Keratinocyte (primary cell): ENCODE measurements at regions not wholly inside any gene's neighbourhood (a gene's known extent, or its start where the extent isn't known, plus 50 kb on each side); places are given as distances from the start of the nearest gene placed in this dataset.

Experiments
- EZH2 ChIP-seq: IDR thresholded peaks from one replicate; pipeline ENCODE4 v1.6.1; 2012; ENCODE audit warnings: inconsistent platforms, mild to moderate bottlenecking, low read length, moderate library complexity
- TF ChIP-seq, protein P1 (sequence below), 3 experiments: IDR thresholded peaks in 1 of 3; conservative IDR thresholded peaks in 1 of 3; optimal IDR thresholded peaks in 1 of 3; 2 replicates in 2 of 3; 3 replicates in 1 of 3; pipeline versions ENCODE3 to v1.5.1; 2011; ENCODE audit warnings: low read length in 3 of 3, mild to moderate bottlenecking in 3 of 3, moderate library complexity in 2 of 3, control low read depth in 1 of 3, inconsistent platforms in 1 of 3; ENCODE audit not compliant: insufficient read depth in 2 of 3; ENCODE audit errors: extremely low read depth in 1 of 3

- TF ChIP-seq EZH2, result no peak
- TF ChIP-seq, protein P1, sequence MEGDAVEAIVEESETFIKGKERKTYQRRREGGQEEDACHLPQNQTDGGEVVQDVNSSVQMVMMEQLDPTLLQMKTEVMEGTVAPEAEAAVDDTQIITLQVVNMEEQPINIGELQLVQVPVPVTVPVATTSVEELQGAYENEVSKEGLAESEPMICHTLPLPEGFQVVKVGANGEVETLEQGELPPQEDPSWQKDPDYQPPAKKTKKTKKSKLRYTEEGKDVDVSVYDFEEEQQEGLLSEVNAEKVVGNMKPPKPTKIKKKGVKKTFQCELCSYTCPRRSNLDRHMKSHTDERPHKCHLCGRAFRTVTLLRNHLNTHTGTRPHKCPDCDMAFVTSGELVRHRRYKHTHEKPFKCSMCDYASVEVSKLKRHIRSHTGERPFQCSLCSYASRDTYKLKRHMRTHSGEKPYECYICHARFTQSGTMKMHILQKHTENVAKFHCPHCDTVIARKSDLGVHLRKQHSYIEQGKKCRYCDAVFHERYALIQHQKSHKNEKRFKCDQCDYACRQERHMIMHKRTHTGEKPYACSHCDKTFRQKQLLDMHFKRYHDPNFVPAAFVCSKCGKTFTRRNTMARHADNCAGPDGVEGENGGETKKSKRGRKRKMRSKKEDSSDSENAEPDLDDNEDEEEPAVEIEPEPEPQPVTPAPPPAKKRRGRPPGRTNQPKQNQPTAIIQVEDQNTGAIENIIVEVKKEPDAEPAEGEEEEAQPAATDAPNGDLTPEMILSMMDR (optimal IDR thresholded peaks at IDR 0.05 in 1 of 3, IDR thresholded peaks at IDR 0.05 in 1 of 3, conservative IDR thresholded peaks at IDR 0.05 in 1 of 3; ENCODE audit: extremely low read depth in 1 of 3, insufficient read depth in 2 of 3, low read length in 3 of 3), result no peak
These were observed 735.3 kb downstream of the PCDH18 start for GRCh38 chr4:136796953-136797352.
